ENCODE measurements at regions not wholly inside any gene's neighbourhood (a gene's known extent, or its start where the extent isn't known, plus 50 kb on each side); places are given as distances from the start of the nearest gene placed in this dataset.

- H3K27me3 Mint-ChIP-seq (ENCODE audit: low read depth): no peaks in the 10 kb centered on the region; the same call in 1 of the 2 replicates
Observed at GRCh38 chrX:14295426-14295825, 233.9 kb upstream of the GLRA2 start.

More at GRCh38 chrX:14295426-14295825, 233.9 kb upstream of the GLRA2 start:
- no peak overlapping the region for H4K91ac ChIP-seq (ENCODE audit: insufficient read length, low read depth, low read length)
- peaks cover 2 to 4% of the 10 kb centered on the region in 2 experiments; a peak in 2 of 4 replicates for H3K4me1 Mint-ChIP-seq
- TF ChIP-seq, protein P1, sequence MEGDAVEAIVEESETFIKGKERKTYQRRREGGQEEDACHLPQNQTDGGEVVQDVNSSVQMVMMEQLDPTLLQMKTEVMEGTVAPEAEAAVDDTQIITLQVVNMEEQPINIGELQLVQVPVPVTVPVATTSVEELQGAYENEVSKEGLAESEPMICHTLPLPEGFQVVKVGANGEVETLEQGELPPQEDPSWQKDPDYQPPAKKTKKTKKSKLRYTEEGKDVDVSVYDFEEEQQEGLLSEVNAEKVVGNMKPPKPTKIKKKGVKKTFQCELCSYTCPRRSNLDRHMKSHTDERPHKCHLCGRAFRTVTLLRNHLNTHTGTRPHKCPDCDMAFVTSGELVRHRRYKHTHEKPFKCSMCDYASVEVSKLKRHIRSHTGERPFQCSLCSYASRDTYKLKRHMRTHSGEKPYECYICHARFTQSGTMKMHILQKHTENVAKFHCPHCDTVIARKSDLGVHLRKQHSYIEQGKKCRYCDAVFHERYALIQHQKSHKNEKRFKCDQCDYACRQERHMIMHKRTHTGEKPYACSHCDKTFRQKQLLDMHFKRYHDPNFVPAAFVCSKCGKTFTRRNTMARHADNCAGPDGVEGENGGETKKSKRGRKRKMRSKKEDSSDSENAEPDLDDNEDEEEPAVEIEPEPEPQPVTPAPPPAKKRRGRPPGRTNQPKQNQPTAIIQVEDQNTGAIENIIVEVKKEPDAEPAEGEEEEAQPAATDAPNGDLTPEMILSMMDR (conservative IDR thresholded peaks at IDR 0.05): no peak
- H3K36me3 Mint-ChIP-seq (ENCODE audit: insufficient read depth in 1 of 3, low read depth in 3 of 3): peaks cover 0 to 4% (median 3%) of the 10 kb centered on the region in 3 experiments; a peak in 2 of 7 replicates
- no peak overlapping the region for H2AK5ac ChIP-seq (ENCODE audit: insufficient read length, low read length)
- no peaks in the 10 kb centered on the region for H3K79me1 ChIP-seq (ENCODE audit: insufficient read depth, low read depth, low read length, poor library complexity, severe bottlenecking)
- no peak overlapping the region for H3K4ac ChIP-seq (ENCODE audit: low read depth, low read length)
- H3K79me2 ChIP-seq (ENCODE audit: insufficient read depth, low read length): no peaks in the 10 kb centered on the region
- no peak overlapping the region for H3K23ac ChIP-seq (ENCODE audit: insufficient read length, low read depth, low read length)
- no peak overlapping the region for H2BK120ac ChIP-seq (ENCODE audit: low read depth, low read length, poor library complexity, severe bottlenecking)
- no peak overlapping the region for H4K5ac ChIP-seq (ENCODE audit: insufficient read length, low read depth, low read length)
- DNase-seq: no peak
- H2AFZ ChIP-seq (ENCODE audit: low read length): no peak overlapping the region
- no peak overlapping the region for H3K4me3 Mint-ChIP-seq
- no peak overlapping the region for H3K18ac ChIP-seq (ENCODE audit: insufficient read length, low read depth, low read length)
- H3K56ac ChIP-seq (ENCODE audit: insufficient read length, low read depth, low read length): no peak overlapping the region
- H3K23me2 ChIP-seq (ENCODE audit: insufficient read length, low read depth, low read length, poor library complexity, severe bottlenecking): no peaks in the 10 kb centered on the region
- peaks cover 52 to 56% of the 10 kb centered on the region in 2 experiments for H3K9me3 Mint-ChIP-seq
- H3K27me3 ChIP-seq (ENCODE audit: insufficient read depth, low read length): no peaks in the 10 kb centered on the region
- H3K9ac ChIP-seq (ENCODE audit: extremely low read depth, insufficient read length, low read length): no peak overlapping the region
- H2BK12ac ChIP-seq (ENCODE audit: insufficient read length, low read depth, low read length): no peak overlapping the region
- H2BK5ac ChIP-seq (ENCODE audit: insufficient read length, low read length): no peak overlapping the region
- H3K4me2 ChIP-seq (ENCODE audit: insufficient read depth, insufficient read length, low read length): no peak overlapping the region
- H3K9me3 ChIP-seq (ENCODE audit: control insufficient read depth, low read depth, low read length): no peaks in the 10 kb centered on the region
- H4K20me1 ChIP-seq (ENCODE audit: control insufficient read depth, insufficient read depth, insufficient read length): no peaks in the 10 kb centered on the region
- H2BK15ac ChIP-seq (ENCODE audit: low read depth, low read length): no peak overlapping the region
- no peak overlapping the region for H4K8ac ChIP-seq (replicated peaks; ENCODE audit: insufficient read length, low read depth, low read length)
- H3K27ac ChIP-seq (ENCODE audit: insufficient read length, low read depth, low read length): no peak overlapping the region
- H3K14ac ChIP-seq (ENCODE audit: insufficient read depth, low read length): no peak overlapping the region
- no peak overlapping the region for H3T11ph ChIP-seq (ENCODE audit: low read length)
- H2BK20ac ChIP-seq (ENCODE audit: low read depth, low read length, poor library complexity, severe bottlenecking): no peak overlapping the region
- H3K27ac Mint-ChIP-seq: no peak overlapping the region
- H3K4me1 ChIP-seq (ENCODE audit: insufficient read depth, low read length): no peaks in the 10 kb centered on the region
